ENCODE measurements at regions not wholly inside any gene's neighbourhood (a gene's known extent, or its start where the extent isn't known, plus 50 kb on each side); places are given as distances from the start of the nearest gene placed in this dataset.
"Not testable (repeated sequence)": the region's sequence is repeated elsewhere in the genome, so short reads cannot be mapped to it uniquely, and the experiment has no call there.

DNA sequence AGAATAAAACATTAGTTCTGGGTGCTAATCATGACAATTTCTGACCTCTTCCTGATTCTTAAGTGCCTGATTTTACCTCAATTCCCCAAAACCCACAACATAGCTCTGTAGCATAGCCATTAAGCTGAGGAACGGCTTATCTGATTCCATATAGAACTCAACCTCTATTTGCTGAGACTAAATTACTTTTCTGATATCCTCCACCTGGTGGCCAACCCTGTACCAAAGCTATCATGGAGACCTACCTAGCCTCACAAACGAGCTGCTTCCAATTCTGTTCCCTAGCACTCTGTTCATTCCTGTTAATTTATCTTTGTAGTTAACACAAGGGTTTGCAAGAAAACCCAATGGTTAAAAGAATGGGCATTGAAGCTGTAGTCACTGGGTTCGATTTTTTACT lies 245.2 kb downstream of the PLOD2 start:
- FAIRE-seq (no peak), DNase-seq (ENCODE audit: insufficient read length, low spot score) (no peak)
- no peak for TF ChIP-seq POLR2AphosphoS5 (IDR thresholded peaks at IDR 0.05; ENCODE audit: low read depth, low read length)
- TF ChIP-seq POU2F2 (IDR thresholded peaks at IDR 0.05; ENCODE audit: low read depth, low read length) = no peak
- TF ChIP-seq SPI1 (IDR thresholded peaks at IDR 0.05; ENCODE audit: low read depth, low read length) = no peak
- no peak for TF ChIP-seq TAF1 (IDR thresholded peaks at IDR 0.05; ENCODE audit: low read depth, low read length)
- TF ChIP-seq PAX5 (IDR thresholded peaks at IDR 0.05; ENCODE audit: insufficient read depth, low read length, severe bottlenecking) = no peak
- no peak for TF ChIP-seq POLR2A (IDR thresholded peaks at IDR 0.05; ENCODE audit: low read depth, low read length)

GRCh38 chr3:145927736-145928135 lies 233.2 kb downstream of the PLOD2 start:
- not testable (repeated sequence) for FAIRE-seq; DNase-seq (ENCODE audit: insufficient read length, low spot score)

DNA sequence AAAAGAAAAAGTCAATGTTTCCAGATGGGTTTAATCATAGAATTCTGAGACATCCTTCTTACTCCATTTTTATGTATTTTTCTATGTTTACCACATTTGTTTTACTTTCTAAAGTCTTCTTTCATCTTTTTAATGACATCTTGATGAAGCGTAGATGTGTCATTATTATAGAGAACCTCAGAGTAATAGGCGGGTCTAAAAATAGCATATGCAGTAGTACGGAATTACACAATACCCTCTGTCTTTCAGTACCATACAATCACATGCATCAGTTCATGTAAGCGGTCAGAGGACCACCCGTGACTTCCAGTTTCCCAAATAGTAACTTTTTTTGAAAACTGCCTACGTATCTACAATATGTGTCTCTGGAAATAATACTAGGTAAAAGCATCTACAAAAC lies 224.0 kb downstream of the PLOD2 start:
- DNase-seq (ENCODE audit: insufficient read length, low spot score) (no peak), FAIRE-seq (no peak)
- no peak for TF ChIP-seq POLR2A (IDR thresholded peaks at IDR 0.05; ENCODE audit: low read depth, low read length)
- TF ChIP-seq POU2F2 (IDR thresholded peaks at IDR 0.05; ENCODE audit: low read depth, low read length) = no peak
- TF ChIP-seq POLR2AphosphoS5 (IDR thresholded peaks at IDR 0.05; ENCODE audit: low read depth, low read length) = no peak

- TF ChIP-seq PAX5 (IDR thresholded peaks at IDR 0.05; ENCODE audit: insufficient read depth, low read length, severe bottlenecking) = no peak
- no peak for TF ChIP-seq POU2F2 (IDR thresholded peaks at IDR 0.05; ENCODE audit: low read depth, low read length)
- TF ChIP-seq POLR2AphosphoS5 (IDR thresholded peaks at IDR 0.05; ENCODE audit: low read depth, low read length) = no peak
- no peak for FAIRE-seq
- DNase-seq (ENCODE audit: insufficient read length, low spot score) = no peak
These were observed 221.6 kb downstream of the PLOD2 start for GRCh38 chr3:145939431-145939830.

DNA sequence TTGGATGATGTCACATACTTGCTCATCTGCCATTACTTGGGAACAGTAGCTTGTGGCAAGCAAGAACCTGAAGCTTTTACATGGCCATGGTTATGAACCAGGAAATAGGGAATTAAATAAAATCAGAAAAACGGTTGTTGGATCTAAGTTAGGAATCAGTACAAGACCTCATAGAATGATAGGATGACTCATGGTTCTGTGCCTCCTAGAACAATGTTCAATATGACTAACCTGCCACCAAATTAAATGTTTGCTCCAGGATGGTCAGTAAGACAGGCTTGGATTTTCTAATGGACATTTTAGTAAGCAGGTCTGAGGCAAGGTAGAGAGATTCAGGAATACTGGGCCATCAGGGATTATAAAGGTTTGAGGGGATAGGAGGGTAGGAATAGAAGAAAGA lies 218.9 kb downstream of the PLOD2 start:
- FAIRE-seq (no peak), DNase-seq (ENCODE audit: insufficient read length, low spot score) (no peak)
- TF ChIP-seq POU2F2 (IDR thresholded peaks at IDR 0.05; ENCODE audit: low read depth, low read length) (no peak), POLR2AphosphoS5 (IDR thresholded peaks at IDR 0.05; ENCODE audit: low read depth, low read length) (no peak)

DNA sequence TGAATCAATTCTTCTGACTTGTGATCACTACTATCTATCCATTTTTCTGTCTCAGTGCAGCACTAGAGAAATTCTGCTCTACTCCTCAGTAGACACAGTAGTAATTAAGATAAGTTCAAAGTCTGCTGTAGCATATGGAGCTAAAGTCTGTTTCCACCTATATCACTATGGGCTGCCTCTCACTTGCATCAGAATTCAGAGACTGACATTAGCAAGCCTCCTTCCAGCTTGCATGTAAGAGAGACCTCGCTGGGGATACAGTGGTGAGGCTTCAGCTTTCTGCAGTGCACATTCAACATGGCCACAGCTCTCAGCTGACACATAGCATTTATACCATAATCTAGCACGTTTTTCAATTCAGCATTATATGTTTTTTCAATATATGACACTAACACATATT lies 217.0 kb downstream of the PLOD2 start:
- no peak for TF ChIP-seq PAX5 (IDR thresholded peaks at IDR 0.05; ENCODE audit: insufficient read depth, low read length, severe bottlenecking)
- no peak for TF ChIP-seq TAF1 (IDR thresholded peaks at IDR 0.05; ENCODE audit: low read depth, low read length)
- no peak for TF ChIP-seq SPI1 (IDR thresholded peaks at IDR 0.05; ENCODE audit: low read depth, low read length)
- TF ChIP-seq POU2F2 (IDR thresholded peaks at IDR 0.05; ENCODE audit: low read depth, low read length) = no peak
- no peak for TF ChIP-seq POLR2A (IDR thresholded peaks at IDR 0.05; ENCODE audit: low read depth, low read length)
- no peak for TF ChIP-seq POLR2AphosphoS5 (IDR thresholded peaks at IDR 0.05; ENCODE audit: low read depth, low read length)
- FAIRE-seq = no peak
- DNase-seq (ENCODE audit: insufficient read length, low spot score) = no peak

- FAIRE-seq = no peak
- TF ChIP-seq POLR2A (IDR thresholded peaks at IDR 0.05; ENCODE audit: low read depth, low read length) (no peak), SPI1 (IDR thresholded peaks at IDR 0.05; ENCODE audit: low read depth, low read length) (no peak), PAX5 (IDR thresholded peaks at IDR 0.05; ENCODE audit: insufficient read depth, low read length, severe bottlenecking) (no peak), POLR2AphosphoS5 (IDR thresholded peaks at IDR 0.05; ENCODE audit: low read depth, low read length) (no peak), POU2F2 (IDR thresholded peaks at IDR 0.05; ENCODE audit: low read depth, low read length) (no peak), TAF1 (IDR thresholded peaks at IDR 0.05; ENCODE audit: low read depth, low read length) (no peak)
These were observed 209.5 kb downstream of the PLOD2 start for GRCh38 chr3:145951441-145951840.

GRCh38 chr3:145952536-145952935 lies 208.4 kb downstream of the PLOD2 start:
- no peak for TF ChIP-seq POLR2AphosphoS5 (IDR thresholded peaks at IDR 0.05; ENCODE audit: low read depth, low read length)
- TF ChIP-seq POLR2A (IDR thresholded peaks at IDR 0.05; ENCODE audit: low read depth, low read length) = no peak
- TF ChIP-seq PAX5 (IDR thresholded peaks at IDR 0.05; ENCODE audit: insufficient read depth, low read length, severe bottlenecking) = no peak
- no peak for TF ChIP-seq POU2F2 (IDR thresholded peaks at IDR 0.05; ENCODE audit: low read depth, low read length)
- no peak for FAIRE-seq
- no peak for DNase-seq (ENCODE audit: insufficient read length, low spot score)

More at GRCh38 chr3:145951441-145951840, 209.5 kb downstream of the PLOD2 start:
- DNase-seq (ENCODE audit: insufficient read length, low spot score) = no peak

DNA sequence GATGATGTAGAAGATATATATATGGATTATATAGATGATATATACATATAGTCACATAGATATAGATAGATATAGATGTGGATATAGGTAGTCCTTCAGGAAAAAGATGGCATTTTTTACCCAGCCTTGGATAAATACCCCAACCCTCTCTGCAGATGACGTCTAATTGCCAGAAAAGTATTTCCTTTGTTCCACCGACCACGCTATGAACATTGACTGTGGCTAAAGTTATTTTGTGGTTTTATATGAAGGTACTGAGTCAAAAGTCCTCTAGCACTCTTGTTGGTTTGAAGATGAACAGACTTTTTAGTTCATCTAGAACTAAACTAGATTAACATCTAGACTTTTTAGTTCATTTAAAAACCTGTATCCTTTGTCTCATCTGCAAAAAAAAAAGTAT lies 207.7 kb downstream of the PLOD2 start:
- DNase-seq (ENCODE audit: insufficient read length, low spot score) = no peak
- TF ChIP-seq SPI1 (IDR thresholded peaks at IDR 0.05; ENCODE audit: low read depth, low read length) (no peak), TAF1 (IDR thresholded peaks at IDR 0.05; ENCODE audit: low read depth, low read length) (no peak), POLR2AphosphoS5 (IDR thresholded peaks at IDR 0.05; ENCODE audit: low read depth, low read length) (no peak), POU2F2 (IDR thresholded peaks at IDR 0.05; ENCODE audit: low read depth, low read length) (no peak), PAX5 (IDR thresholded peaks at IDR 0.05; ENCODE audit: insufficient read depth, low read length, severe bottlenecking) (no peak), POLR2A (IDR thresholded peaks at IDR 0.05; ENCODE audit: low read depth, low read length) (no peak)
- no peak for FAIRE-seq

DNA sequence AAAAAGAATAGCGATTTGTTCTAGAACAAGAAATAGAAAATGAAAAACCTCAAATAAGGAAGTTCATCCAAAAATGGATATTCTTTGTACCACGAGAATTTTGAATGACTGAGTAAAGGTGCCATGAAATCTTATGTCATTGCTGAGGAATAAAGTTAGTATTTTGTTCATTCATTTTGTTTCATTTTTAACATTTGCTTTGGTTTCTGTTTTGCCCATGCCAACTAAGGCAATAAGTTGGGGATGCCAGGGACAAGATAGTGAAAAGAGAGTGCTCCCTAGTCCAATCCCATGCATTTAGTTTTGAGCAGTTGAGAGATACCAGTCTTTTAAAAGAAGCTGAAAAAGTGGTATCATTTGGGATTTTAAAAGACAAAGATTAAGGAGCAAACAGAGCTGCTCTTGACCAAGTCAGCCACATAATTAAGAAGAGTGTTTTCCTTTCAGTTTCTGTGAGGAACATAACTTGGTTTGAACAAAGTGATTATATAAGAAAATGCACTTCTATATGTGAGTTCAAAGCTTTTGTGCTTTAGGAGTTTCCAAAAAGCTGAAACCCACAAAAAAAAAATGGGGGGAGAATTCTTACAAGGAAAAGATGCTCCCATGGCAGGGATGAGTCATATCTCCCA lies 201.4 kb downstream of the PLOD2 start:
- DNase-seq (ENCODE audit: insufficient read length, low spot score) = no peak
- FAIRE-seq = no peak
- no peak for TF ChIP-seq SPI1 (IDR thresholded peaks at IDR 0.05; ENCODE audit: low read depth, low read length)

- DNase-seq (ENCODE audit: insufficient read length, low spot score) = no peak
- TF ChIP-seq POLR2AphosphoS5 (IDR thresholded peaks at IDR 0.05; ENCODE audit: low read depth, low read length) = no peak
- no peak for TF ChIP-seq POU2F2 (IDR thresholded peaks at IDR 0.05; ENCODE audit: low read depth, low read length)
- no peak for TF ChIP-seq TAF1 (IDR thresholded peaks at IDR 0.05; ENCODE audit: low read depth, low read length)
- TF ChIP-seq PAX5 (IDR thresholded peaks at IDR 0.05; ENCODE audit: insufficient read depth, low read length, severe bottlenecking) = no peak
- TF ChIP-seq POLR2A (IDR thresholded peaks at IDR 0.05; ENCODE audit: low read depth, low read length) = no peak
- TF ChIP-seq SPI1 (IDR thresholded peaks at IDR 0.05; ENCODE audit: low read depth, low read length) = no peak
- FAIRE-seq = no peak
These were observed 197.9 kb downstream of the PLOD2 start for GRCh38 chr3:145963111-145963510.

All from GM12891 (cell line).